WTC11 (cell line): ENCODE measurements at regions not wholly inside any gene's neighbourhood (a gene's known extent, or its start where the extent isn't known, plus 50 kb on each side); places are given as distances from the start of the nearest gene placed in this dataset.

Source experiments
- ATAC-seq: fragments of 200-7000 bp; cut with Tn5 transposase; 2 replicates; pipeline ENCODE4 v1.10.0; 2021; ENCODE audit warnings: mild to moderate bottlenecking, moderate library complexity
- CTCF ChIA-PET: fragments of 300-600 bp; sonication (Branson Sonifier 250); formaldehyde crosslinking; loops from one replicate; lab custom pipeline; 2021; ENCODE audit warnings: antibody characterized with exemption; lab: Charles Lee
- POLR2A ChIA-PET: fragments of 350-600 bp; sonication (Branson Sonifier 250); formaldehyde crosslinking; loops from one replicate; lab custom pipeline; 2021; ENCODE audit warnings: antibody characterized with exemption; lab: Charles Lee
- DNase-seq: peaks from one replicate; pipeline ENCODE4 v3.0.0; 2021; ENCODE audit warnings: low spot score
- H3K27ac Mint-ChIP-seq: 2 replicates; pipeline ENCODE4 v1.8.0; 2021; ENCODE audit warnings: mixed read lengths
- H3K27me3 Mint-ChIP-seq: 2 replicates; pipeline ENCODE4 v1.8.0; 2021; ENCODE audit warnings: low read depth, mild to moderate bottlenecking, moderate library complexity, mixed read lengths
- H3K36me3 Mint-ChIP-seq: 2 replicates; pipeline ENCODE4 v1.8.0; 2021; ENCODE audit warnings: mixed read lengths
- H3K4me1 Mint-ChIP-seq: 2 replicates; pipeline ENCODE4 v1.8.0; 2022; ENCODE audit warnings: mixed read lengths
- H3K4me3 Mint-ChIP-seq: 2 replicates; pipeline ENCODE4 v1.8.0; 2021; ENCODE audit warnings: mild to moderate bottlenecking, moderate library complexity, mixed read lengths
- H3K9me3 Mint-ChIP-seq: 2 replicates; pipeline ENCODE4 v1.8.0; 2021; ENCODE audit warnings: mixed read lengths
- CBFB ChIP-seq: sonication (generic); formaldehyde crosslinking; IDR thresholded peaks from 2 replicates; pipeline ENCODE4 v1.8.1; 2022; ENCODE audit warnings: mild to moderate bottlenecking, low read depth, missing genetic modification reagents
- ELF4 ChIP-seq: sonication (generic); formaldehyde crosslinking; IDR thresholded peaks from 2 replicates; pipeline ENCODE4 v1.8.1; 2022; ENCODE audit warnings: low read depth, mild to moderate bottlenecking, moderate library complexity, missing genetic modification reagents
- ETV6 ChIP-seq: sonication (generic); formaldehyde crosslinking; IDR thresholded peaks from 2 replicates; pipeline ENCODE4 v1.8.1; 2022; ENCODE audit warnings: mild to moderate bottlenecking, missing genetic modification reagents
- FOXK1 ChIP-seq: sonication (generic); formaldehyde crosslinking; IDR thresholded peaks from 2 replicates; pipeline ENCODE4 v1.8.0; 2022; ENCODE audit warnings: mild to moderate bottlenecking, moderate library complexity, missing genetic modification reagents
- FOXP1 ChIP-seq: sonication (generic); formaldehyde crosslinking; IDR thresholded peaks from 2 replicates; pipeline ENCODE4 v1.8.0; 2022; ENCODE audit warnings: missing genetic modification reagents, mild to moderate bottlenecking, moderate library complexity, borderline replicate concordance
- GABPB1 ChIP-seq: sonication (generic); formaldehyde crosslinking; IDR thresholded peaks from 2 replicates; pipeline ENCODE4 v1.8.1; 2023; ENCODE audit warnings: mild to moderate bottlenecking, missing genetic modification reagents
- KAT7 ChIP-seq: sonication (generic); formaldehyde crosslinking; IDR thresholded peaks from 2 replicates; pipeline ENCODE4 v1.8.1; 2023; ENCODE audit warnings: missing genetic modification reagents, mild to moderate bottlenecking, borderline replicate concordance
- MAX ChIP-seq: sonication (generic); formaldehyde crosslinking; IDR thresholded peaks from 2 replicates; pipeline ENCODE4 v1.8.0; 2022; ENCODE audit warnings: mild to moderate bottlenecking, missing genetic modification reagents
- MLX ChIP-seq: sonication (generic); formaldehyde crosslinking; IDR thresholded peaks from 2 replicates; pipeline ENCODE4 v1.8.1; 2023; ENCODE audit warnings: mild to moderate bottlenecking, missing genetic modification reagents, moderate library complexity
- RORB ChIP-seq: fragments of 250-450 bp; sonication (Bioruptor Pico); IDR thresholded peaks from 2 replicates; pipeline ENCODE4 v1.9.0; 2021; ENCODE audit warnings: mild to moderate bottlenecking
- SMAD4 ChIP-seq: sonication (generic); formaldehyde crosslinking; IDR thresholded peaks from 2 replicates; pipeline ENCODE4 v1.8.0; 2022; ENCODE audit warnings: mild to moderate bottlenecking, missing genetic modification reagents
- SP1 ChIP-seq: sonication (generic); formaldehyde crosslinking; conservative IDR thresholded peaks from 2 replicates; pipeline ENCODE4 v1.8.1; 2022; ENCODE audit warnings: missing genetic modification reagents
- TP53 ChIP-seq: sonication (generic); formaldehyde crosslinking; IDR thresholded peaks from 2 replicates; pipeline ENCODE4 v1.8.1; 2023; ENCODE audit warnings: mild to moderate bottlenecking, missing genetic modification reagents
- ZNF671 ChIP-seq: fragments of 250-450 bp; sonication (Bioruptor Pico); IDR thresholded peaks from 2 replicates; pipeline ENCODE4 v1.8.0; 2021; ENCODE audit warnings: mild to moderate bottlenecking
- ZSCAN18 ChIP-seq: fragments of 250-450 bp; sonication (Bioruptor Pico); IDR thresholded peaks from 2 replicates; pipeline ENCODE4 v2.1.2; 2022; ENCODE audit warnings: mild to moderate bottlenecking, moderate library complexity
- TF ChIP-seq, protein P1 (sequence below): sonication (generic); formaldehyde crosslinking; IDR thresholded peaks from 2 replicates; pipeline ENCODE4 v1.8.1; 2022; ENCODE audit warnings: low read depth, missing genetic modification reagents, borderline replicate concordance
- TF ChIP-seq, protein P2 (sequence below): sonication (generic); formaldehyde crosslinking; IDR thresholded peaks from 2 replicates; pipeline ENCODE4 v1.8.0; 2023; ENCODE audit warnings: mild to moderate bottlenecking, missing genetic modification reagents

- no peaks in the 10 kb centered on the region for H3K36me3 Mint-ChIP-seq
- H3K4me1 Mint-ChIP-seq, result peaks cover 11% of the 10 kb centered on the region
- H3K27me3 Mint-ChIP-seq, result no peaks in the 10 kb centered on the region; the same call in 1 of the 2 replicates
- H3K9me3 Mint-ChIP-seq, result no peaks in the 10 kb centered on the region
- TF ChIP-seq ZNF671 (CRISPR knock-in tag) (no peak), SP1 (CRISPR knock-in tag) (no peak), KAT7 (CRISPR knock-in tag) (no peak), TP53 (CRISPR knock-in tag) (no peak), FOXK1 (no peak), RORB (no peak), ZSCAN18 (CRISPR knock-in tag) (no peak), FOXP1 (no peak), SMAD4 (no peak), ETV6 (CRISPR knock-in tag) (no peak), ELF4 (CRISPR knock-in tag) (no peak), CBFB (CRISPR knock-in tag) (no peak)
- TF ChIP-seq, protein P1, sequence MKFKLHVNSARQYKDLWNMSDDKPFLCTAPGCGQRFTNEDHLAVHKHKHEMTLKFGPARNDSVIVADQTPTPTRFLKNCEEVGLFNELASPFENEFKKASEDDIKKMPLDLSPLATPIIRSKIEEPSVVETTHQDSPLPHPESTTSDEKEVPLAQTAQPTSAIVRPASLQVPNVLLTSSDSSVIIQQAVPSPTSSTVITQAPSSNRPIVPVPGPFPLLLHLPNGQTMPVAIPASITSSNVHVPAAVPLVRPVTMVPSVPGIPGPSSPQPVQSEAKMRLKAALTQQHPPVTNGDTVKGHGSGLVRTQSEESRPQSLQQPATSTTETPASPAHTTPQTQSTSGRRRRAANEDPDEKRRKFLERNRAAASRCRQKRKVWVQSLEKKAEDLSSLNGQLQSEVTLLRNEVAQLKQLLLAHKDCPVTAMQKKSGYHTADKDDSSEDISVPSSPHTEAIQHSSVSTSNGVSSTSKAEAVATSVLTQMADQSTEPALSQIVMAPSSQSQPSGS (CRISPR knock-in tag), result no peak
- TF ChIP-seq, protein P2, sequence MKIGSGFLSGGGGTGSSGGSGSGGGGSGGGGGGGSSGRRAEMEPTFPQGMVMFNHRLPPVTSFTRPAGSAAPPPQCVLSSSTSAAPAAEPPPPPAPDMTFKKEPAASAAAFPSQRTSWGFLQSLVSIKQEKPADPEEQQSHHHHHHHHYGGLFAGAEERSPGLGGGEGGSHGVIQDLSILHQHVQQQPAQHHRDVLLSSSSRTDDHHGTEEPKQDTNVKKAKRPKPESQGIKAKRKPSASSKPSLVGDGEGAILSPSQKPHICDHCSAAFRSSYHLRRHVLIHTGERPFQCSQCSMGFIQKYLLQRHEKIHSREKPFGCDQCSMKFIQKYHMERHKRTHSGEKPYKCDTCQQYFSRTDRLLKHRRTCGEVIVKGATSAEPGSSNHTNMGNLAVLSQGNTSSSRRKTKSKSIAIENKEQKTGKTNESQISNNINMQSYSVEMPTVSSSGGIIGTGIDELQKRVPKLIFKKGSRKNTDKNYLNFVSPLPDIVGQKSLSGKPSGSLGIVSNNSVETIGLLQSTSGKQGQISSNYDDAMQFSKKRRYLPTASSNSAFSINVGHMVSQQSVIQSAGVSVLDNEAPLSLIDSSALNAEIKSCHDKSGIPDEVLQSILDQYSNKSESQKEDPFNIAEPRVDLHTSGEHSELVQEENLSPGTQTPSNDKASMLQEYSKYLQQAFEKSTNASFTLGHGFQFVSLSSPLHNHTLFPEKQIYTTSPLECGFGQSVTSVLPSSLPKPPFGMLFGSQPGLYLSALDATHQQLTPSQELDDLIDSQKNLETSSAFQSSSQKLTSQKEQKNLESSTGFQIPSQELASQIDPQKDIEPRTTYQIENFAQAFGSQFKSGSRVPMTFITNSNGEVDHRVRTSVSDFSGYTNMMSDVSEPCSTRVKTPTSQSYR (CRISPR knock-in tag), result no peak
- ATAC-seq (no peak), DNase-seq (no peak)
- CTCF ChIA-PET, result interaction anchor here (1.3 kb wide), 1 partner anchor 68 kb away, joined by 3 read pairs; no protein-coding TSS in a partner anchor
- H3K4me3 Mint-ChIP-seq, result no peak overlapping the region
- H3K27ac Mint-ChIP-seq, result no peak overlapping the region
- POLR2A ChIA-PET, result no interaction called here
Observed at GRCh38 chr15:70169147-70169546, 71.4 kb upstream of the TLE3 start.

DNA sequence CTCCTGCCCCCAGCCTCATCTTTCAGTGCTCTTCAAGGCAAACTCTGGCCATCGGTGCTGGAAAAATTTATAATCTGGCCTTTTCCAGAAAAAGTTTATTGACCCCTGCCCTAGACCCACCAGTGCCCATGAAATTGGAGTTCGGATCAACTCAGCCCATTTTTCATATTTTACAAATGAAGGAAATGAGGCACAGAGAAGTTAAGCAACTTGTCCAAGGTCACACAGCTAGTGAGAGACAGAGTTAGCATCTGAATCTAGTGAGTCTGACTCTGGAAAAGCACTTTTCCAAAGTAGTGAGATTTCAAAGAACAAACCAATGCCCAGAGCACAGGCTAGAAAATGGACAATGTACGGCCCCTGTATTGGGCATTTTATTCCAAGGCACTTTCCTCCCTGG is 69.4 kb upstream of the TLE3 start:
- H3K27me3 Mint-ChIP-seq, result no peaks in the 10 kb centered on the region; the same call in 1 of the 2 replicates

More for the DNA sequence above, 69.4 kb upstream of the TLE3 start:
- Mint-ChIP-seq H3K27ac (no peak overlapping the region), H3K4me1 (peaks cover 11% of the 10 kb centered on the region)
- ChIA-PET POLR2A (no interaction called here), CTCF (no interaction called here)
- TF ChIP-seq MAX (CRISPR knock-in tag) (no peak), MLX (CRISPR knock-in tag) (no peak), KAT7 (CRISPR knock-in tag) (no peak), GABPB1 (CRISPR knock-in tag) (no peak)
- TF ChIP-seq, all 79 proteins: peak for 0
- DNase-seq (no peak), ATAC-seq (no peak)
- H3K9me3 Mint-ChIP-seq, result no peaks in the 10 kb centered on the region
- no peak overlapping the region for H3K4me3 Mint-ChIP-seq
- no peaks in the 10 kb centered on the region for H3K36me3 Mint-ChIP-seq
